GM21786 (cell line): ENCODE measurements at regions not wholly inside any gene's neighbourhood (a gene's known extent, or its start where the extent isn't known, plus 50 kb on each side); places are given as distances from the start of the nearest gene placed in this dataset.
"Not testable (repeated sequence)": the region's sequence is repeated elsewhere in the genome, so short reads cannot be mapped to it uniquely, and the experiment has no call there.

Source experiments
- ATAC-seq: cut with Tn5 transposase; IDR thresholded peaks from one replicate; pipeline ENCODE4 v1.9.1; 2021; ENCODE audit not compliant: unreplicated experiment

- no peak for ATAC-seq
These were observed 153.7 kb upstream of the PTPN1 start for GRCh38 chr20:50356525-50356885.

GRCh38 chr20:50356962-50357782, 153.0 kb upstream of the PTPN1 start:
- no peak for ATAC-seq

GRCh38 chr20:50357783-50358161, 152.4 kb upstream of the PTPN1 start:
- ATAC-seq, result no peak

GRCh38 chr20:50358166-50358565, 152.0 kb upstream of the PTPN1 start:
- no peak for ATAC-seq

- no peak for ATAC-seq
These were observed 151.2 kb upstream of the PTPN1 start for GRCh38 chr20:50358971-50359370.

- ATAC-seq, result no peak
These were observed 150.5 kb upstream of the PTPN1 start for GRCh38 chr20:50359607-50360217.

GRCh38 chr20:50360218-50360672, 149.9 kb upstream of the PTPN1 start:
- no peak for ATAC-seq

- no peak for ATAC-seq
These were observed 149.3 kb upstream of the PTPN1 start for GRCh38 chr20:50360921-50361320.

- not testable (repeated sequence) for ATAC-seq
These were observed 148.0 kb upstream of the PTPN1 start for GRCh38 chr20:50362177-50362576.

- ATAC-seq, result no peak
These were observed 147.2 kb upstream of the PTPN1 start for GRCh38 chr20:50363027-50363426.

- no peak for ATAC-seq
These were observed 146.7 kb upstream of the PTPN1 start for GRCh38 chr20:50363479-50363878.

- ATAC-seq, result no peak
These were observed 145.6 kb upstream of the PTPN1 start for GRCh38 chr20:50364542-50364941.

- no peak for ATAC-seq
These were observed 143.7 kb upstream of the PTPN1 start for GRCh38 chr20:50366270-50367103.

- ATAC-seq, result no peak
These were observed 143.0 kb upstream of the PTPN1 start for GRCh38 chr20:50367104-50367674.

GRCh38 chr20:50367739-50368375, 142.3 kb upstream of the PTPN1 start:
- ATAC-seq, result no peak

GRCh38 chr20:50368386-50368785, 141.8 kb upstream of the PTPN1 start:
- ATAC-seq, result no peak

GRCh38 chr20:50368813-50369224, 141.4 kb upstream of the PTPN1 start:
- no peak for ATAC-seq

- ATAC-seq, result no peak
These were observed 140.8 kb upstream of the PTPN1 start for GRCh38 chr20:50369225-50370035.

- ATAC-seq, result no peak
These were observed 140.1 kb upstream of the PTPN1 start for GRCh38 chr20:50370036-50370566.
